ENCODE measurements at regions not wholly inside any gene's neighbourhood (a gene's known extent, or its start where the extent isn't known, plus 50 kb on each side); places are given as distances from the start of the nearest gene placed in this dataset.

- TF ChIP-seq CTCF (optimal IDR thresholded peaks at IDR 0.05 in 1 of 3, IDR thresholded peaks at IDR 0.05 in 1 of 3, conservative IDR thresholded peaks at IDR 0.05 in 1 of 3; ENCODE audit: extremely low read depth in 1 of 3, insufficient read depth in 2 of 3, low read length in 3 of 3) (peak; percentile 70 to 86 (median 75)), EZH2 (IDR thresholded peaks at IDR 0.05; ENCODE audit: low read length) (no peak)
These were observed 62.8 kb upstream of the PRDM11 start for GRCh38 chr11:45083544-45084087.
